ENCODE measurements at regions not wholly inside any gene's neighbourhood (a gene's known extent, or its start where the extent isn't known, plus 50 kb on each side); places are given as distances from the start of the nearest gene placed in this dataset.

GRCh38 chr3:72152551-72153476 is 367.9 kb upstream of the PROK2 start:
- TF ChIP-seq POLR2AphosphoS5 (IDR thresholded peaks at IDR 0.05; ENCODE audit: insufficient read depth, low read depth, low read length) (no peak), POLR2A (IDR thresholded peaks at IDR 0.05; ENCODE audit: low read depth, low read length) (no peak)

Data from endothelial cell of umbilical vein (primary cell).